K562 (cell line): ENCODE measurements at regions not wholly inside any gene's neighbourhood (a gene's known extent, or its start where the extent isn't known, plus 50 kb on each side); places are given as distances from the start of the nearest gene placed in this dataset.

ENCODE experiments used
- BRD4 ChIP-seq: fragments of 200-600 bp; sonication (generic); IDR thresholded peaks from 2 replicates; pipeline ENCODE4 v1.6.1; 2017; ENCODE audit warnings: inconsistent platforms
- HEY1 ChIP-seq: fragments of 250-450 bp; sonication (Bioruptor Pico); IDR thresholded peaks from 2 replicates; pipeline ENCODE4 v1.5.0; 2020; ENCODE audit warnings: mild to moderate bottlenecking, moderate library complexity, borderline replicate concordance
- MCM3 ChIP-seq: fragments of 450-650 bp; IDR thresholded peaks from 2 replicates; pipeline ENCODE4 v1.6.1; 2016
- PML ChIP-seq: IDR thresholded peaks from 2 replicates; pipeline ENCODE4 v1.6.1; 2012; ENCODE audit warnings: low read length, inconsistent platforms
- POLR2A ChIP-seq: fragments of 450-650 bp; conservative IDR thresholded peaks from 2 replicates; pipeline ENCODE4 v1.6.1; 2016
- SIN3A ChIP-seq, 2 experiments: fragments of 150-350 bp in 1 of 2; IDR thresholded peaks; 2 replicates each; pipeline ENCODE4 v1.6.1; 2011 to 2016; ENCODE audit warnings: borderline replicate concordance in 2 of 2, low read depth in 2 of 2, low read length in 2 of 2, mild to moderate bottlenecking in 2 of 2, moderate library complexity in 2 of 2; ENCODE audit not compliant: control insufficient read depth in 1 of 2
- TRIM24 ChIP-seq, 2 experiments: fragments of 450-650 bp; IDR thresholded peaks; 2 replicates each; pipeline ENCODE4 v1.6.1; 2016

DNA sequence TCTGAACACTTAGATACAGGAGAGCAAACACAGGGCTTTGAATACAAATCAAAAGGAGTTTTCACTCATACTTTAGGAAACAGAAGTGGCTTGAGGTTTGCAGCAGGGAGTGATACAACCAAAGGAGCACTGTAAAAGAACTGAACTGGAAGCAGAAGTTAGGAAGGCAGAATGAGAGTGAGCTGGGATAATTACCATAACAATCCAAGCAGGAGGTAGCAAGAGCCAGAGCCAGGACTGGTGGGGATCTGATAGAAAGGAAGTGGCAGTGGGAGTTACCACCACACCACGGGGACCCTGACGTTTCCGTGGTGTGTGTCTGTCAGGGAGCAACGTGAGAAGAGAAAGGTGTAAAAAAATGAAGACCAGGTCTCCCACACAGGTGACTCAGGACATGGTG lies 81.3 kb upstream of the EPB41L3 start:
- TF ChIP-seq BRD4 (no peak), MCM3 (no peak), SIN3A (IDR thresholded peaks at IDR 0.05; ENCODE audit: borderline replicate concordance in 2 of 2, control insufficient read depth in 1 of 2, low read depth in 2 of 2, low read length in 2 of 2) (no peak), HEY1 (CRISPR knock-in tag) (no peak), POLR2A (no peak), TRIM24 (IDR thresholded peaks at IDR 0.05) (no peak), PML (no peak)
